SK-N-MC (cell line): ENCODE measurements at regions not wholly inside any gene's neighbourhood (a gene's known extent, or its start where the extent isn't known, plus 50 kb on each side); places are given as distances from the start of the nearest gene placed in this dataset.

Experiments used
- EZH2 ChIP-seq: fragments of 200-600 bp; sonication (generic); IDR thresholded peaks from one replicate; pipeline ENCODE4 v1.6.1; 2017; ENCODE audit warnings: antibody characterized with exemption
- FOXP2 ChIP-seq: optimal IDR thresholded peaks from 2 replicates; pipeline ENCODE3; 2011; ENCODE audit warnings: mild to moderate bottlenecking, moderate library complexity; ENCODE audit not compliant: insufficient read depth; ENCODE audit errors: extremely low read length, control extremely low read depth
- POLR2AphosphoS5 ChIP-seq: IDR thresholded peaks from 2 replicates; pipeline ENCODE4 v1.6.1; 2012; ENCODE audit warnings: mild to moderate bottlenecking, low read depth, low read length, borderline replicate concordance

- TF ChIP-seq EZH2 (no peak), POLR2AphosphoS5 (no peak), FOXP2 (no peak)
Measured at GRCh38 chr20:50257860-50258259, 67.2 kb downstream of the CEBPB start.
